ENCODE measurements at regions not wholly inside any gene's neighbourhood (a gene's known extent, or its start where the extent isn't known, plus 50 kb on each side); places are given as distances from the start of the nearest gene placed in this dataset.

DNA sequence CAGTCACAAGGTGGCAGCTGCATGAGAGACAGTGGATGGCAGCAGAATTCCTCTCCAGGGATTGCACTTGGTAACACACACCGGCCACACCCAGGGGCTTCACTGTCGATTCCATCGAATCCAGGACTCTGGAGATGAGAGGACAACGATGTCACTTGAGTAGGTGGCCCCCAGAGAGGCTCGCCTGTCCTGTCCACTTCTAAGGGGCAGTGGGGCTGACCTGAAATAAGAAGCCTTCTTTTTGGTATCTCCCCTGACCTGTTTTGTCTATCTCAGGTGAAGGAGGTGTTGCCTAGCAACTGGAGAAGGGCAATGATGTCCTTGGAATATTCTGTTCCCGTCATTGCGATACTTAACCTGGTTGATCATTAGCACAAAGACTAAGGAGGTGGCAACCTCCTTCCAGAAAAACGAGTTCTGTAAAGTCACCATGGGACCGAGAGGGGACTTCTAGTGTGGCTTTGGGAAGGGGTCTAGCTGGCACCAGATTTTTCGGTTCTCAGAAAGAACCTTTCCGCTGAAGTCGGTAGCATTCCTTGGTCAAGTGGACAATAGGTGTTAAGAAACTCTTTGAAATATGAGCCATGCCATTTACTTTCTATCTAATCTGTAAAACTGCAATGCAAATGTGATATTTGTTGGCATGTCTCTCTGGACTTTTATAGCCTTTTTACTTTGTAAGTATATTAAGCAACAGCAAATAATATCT is 85.2 kb upstream of the TMPRSS2 start:
- DNase-seq (ENCODE audit: low spot score): no peak

DNA sequence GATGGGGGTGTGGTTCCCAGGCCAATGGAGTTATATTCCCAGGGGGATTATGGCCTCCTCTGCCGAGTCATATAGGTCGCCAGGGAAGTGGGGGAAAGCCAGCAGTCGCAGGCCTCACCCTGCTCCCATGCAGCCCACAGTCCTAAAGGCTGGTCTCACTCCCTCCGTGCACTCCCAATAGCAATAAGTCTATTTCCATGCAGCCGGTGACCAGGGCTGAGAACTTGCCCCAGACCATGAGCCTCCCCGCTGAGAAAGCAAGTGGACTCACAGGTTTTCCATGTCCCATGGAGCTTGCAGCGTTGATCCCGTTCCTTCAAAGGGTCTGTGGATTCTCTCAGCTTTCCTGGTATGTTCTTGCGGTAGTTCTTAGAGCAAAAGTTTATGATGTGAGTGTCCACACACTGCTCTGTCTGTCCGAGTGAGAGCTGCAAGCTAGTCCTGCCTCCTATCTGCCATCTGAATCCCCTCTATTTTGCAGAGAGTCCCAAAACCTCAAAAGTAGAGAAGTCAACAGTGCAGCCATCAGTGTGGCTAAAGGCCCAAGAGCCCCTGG is 81.7 kb upstream of the TMPRSS2 start:
- no peak for DNase-seq (ENCODE audit: low spot score)

DNA sequence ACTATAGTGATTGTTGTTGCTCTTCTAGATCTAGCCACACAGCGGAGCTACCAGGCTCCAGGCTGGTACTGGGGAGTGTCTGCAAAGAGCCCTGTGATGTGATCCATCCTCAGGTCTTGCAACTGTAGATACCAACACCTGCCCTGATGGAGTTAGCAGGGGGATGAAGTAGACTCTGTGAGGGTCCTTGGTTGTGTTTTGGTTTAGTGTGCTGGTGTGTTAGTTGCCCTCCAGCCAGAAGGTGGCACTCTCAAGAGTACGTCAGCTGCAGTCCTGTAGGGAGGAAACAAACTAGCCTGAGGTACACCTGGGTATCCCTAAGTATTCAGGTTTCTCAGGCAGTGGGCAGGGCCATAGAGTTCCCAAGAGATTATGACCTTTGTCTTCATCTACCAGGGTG is 81.2 kb upstream of the TMPRSS2 start:
- DNase-seq (ENCODE audit: low spot score): no peak

DNA sequence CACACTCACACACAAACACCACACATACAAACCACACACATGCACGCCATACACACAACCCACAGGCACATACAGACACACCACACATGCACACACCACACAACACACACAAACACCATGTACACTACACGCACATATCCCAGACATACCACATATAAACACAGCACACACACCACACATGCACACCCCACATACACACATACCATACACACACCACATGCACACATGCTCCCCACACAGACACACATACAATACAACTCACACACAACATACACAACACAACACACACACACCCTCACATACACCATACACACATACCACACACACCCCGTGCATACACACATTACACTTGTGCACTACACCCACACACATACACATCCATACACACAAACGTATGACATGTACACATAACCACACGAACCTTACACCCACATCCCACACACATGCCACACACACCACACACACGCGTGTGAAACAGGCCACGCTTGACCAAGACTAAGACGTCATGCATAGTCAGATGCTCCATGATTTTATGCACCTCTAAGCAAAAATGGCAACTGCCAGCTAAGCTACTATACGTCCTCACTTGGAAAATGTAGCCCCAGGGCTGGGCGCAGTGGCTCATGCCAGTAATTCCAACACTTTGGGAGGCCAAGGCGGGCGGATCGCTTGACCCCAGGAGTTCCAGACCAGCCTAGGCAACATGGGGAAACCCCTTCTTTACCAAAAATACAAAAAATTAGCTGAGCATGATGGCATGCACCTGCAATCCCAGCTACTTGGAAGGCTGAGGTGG is 77.4 kb upstream of the TMPRSS2 start:
- DNase-seq (ENCODE audit: low spot score): no peak

DNA sequence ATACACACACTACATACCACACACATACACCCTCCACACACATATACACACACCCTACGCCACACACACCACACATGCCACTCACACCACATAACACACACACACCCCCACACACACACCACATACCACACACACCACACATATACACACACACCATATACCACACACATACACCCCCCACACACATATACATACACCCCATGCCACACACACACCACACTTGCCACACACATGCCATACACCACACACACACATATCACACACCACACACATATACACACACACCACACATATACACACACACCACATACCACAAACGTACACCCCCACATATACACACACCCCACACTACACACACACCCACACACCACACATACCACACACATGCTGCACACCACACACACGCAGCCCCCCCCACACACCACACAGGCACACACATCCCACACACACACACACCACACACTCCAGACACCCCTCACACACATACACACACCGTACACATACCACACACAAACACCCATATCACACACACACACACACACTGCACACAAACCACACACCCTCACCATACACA is 76.7 kb upstream of the TMPRSS2 start:
- DNase-seq (ENCODE audit: low spot score): no peak

DNA sequence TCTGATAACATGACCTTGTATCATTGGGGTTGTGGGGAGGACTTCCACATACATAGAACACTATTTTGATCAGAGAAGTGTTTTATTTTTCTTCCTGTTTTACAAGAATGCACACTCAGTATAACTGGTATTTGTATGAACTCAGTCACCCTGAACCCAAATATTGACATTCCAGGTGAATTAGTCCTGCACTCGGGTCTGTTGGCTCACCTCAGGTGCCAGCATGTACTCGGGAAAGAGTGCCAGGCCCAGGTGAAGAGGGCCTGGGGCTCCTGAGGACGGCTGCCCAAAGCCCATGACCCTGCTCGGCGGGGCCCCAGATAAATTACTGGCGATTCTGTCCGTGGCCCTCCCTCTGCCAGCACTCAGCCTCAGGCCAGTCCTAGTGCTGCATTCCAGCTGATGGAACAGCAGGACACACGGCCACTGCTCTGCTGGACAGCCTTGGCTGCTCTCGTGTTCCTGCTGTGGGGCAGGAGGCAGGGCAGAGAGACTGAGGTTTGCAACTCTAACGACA is 75.4 kb upstream of the TMPRSS2 start:
- no peak for DNase-seq (ENCODE audit: low spot score)

DNA sequence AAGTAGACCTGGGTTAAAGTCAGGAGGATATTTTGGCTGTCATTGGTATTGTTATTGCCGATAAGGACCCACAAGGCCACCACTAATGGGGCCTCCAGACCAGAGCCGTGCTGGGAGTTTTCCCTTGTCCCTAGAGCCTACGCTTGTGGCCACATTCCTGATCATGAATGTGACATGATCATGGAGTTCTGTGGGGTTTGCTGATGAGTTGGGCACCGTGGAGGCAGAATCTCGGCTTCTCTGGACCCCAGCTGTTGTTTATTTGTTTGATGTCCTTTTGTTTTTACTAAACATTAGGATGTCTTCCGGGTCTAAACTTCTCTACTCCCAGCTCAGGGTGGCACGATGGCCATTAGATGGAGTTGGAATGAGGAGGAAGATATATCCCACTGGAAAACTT is 74.9 kb upstream of the TMPRSS2 start:
- no peak for DNase-seq (ENCODE audit: low spot score)

DNA sequence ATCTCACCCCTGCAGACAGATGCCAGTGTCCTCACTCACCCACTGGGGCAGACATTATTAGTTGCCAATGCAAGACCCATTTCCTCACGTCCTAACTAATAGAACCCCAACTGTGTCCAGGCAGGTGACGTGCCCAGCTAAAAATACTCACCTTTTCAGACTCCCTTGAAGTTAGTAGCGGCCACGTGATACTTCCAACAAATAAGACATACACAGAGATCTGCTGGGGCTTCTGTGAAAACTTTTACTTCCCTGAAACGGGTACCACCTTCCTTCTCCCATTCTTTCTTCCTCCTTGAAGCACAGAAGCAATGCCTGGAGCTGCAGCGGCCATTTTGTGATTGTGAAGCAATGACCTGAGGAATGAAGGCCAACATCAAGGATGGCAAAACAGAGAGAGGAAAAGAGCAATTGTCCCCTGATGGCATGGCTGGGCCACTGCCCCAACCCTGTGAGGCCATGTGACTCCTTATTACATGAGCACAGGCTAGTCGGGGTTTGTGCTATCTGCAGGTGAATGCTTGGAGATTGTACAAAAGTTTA is 74.4 kb upstream of the TMPRSS2 start:
- no peak for DNase-seq (ENCODE audit: low spot score)

DNA sequence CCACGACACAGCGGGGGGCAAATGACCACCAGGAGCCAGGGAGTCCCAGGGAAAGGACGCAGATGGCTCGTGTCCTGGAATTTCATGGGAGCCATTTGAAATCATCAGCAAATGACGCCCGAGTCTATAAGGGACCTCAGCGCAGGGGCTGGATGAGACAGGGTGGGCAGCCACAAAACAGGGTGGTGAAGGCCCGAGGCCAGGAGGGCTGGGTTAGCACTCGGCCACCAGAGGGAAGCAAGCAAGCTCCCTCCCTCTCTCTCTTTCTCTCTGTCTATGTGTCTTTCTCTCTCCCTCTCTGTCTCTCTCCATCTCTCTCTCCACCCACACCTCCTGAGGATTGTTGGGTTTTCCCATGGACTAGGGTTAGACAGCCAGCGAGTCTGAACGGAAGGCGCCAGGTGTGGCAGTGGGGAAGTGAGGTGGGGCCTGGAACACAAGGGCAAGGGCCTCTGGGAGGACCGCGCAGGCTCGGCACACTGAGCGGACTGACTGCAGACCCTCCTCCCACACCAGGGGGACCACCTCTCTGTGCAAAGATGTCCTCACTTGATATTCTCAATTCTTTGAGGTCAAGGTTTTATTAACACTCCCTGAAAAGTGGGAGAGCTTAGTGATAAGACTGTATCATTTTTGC is 73.8 kb upstream of the TMPRSS2 start:
- no peak for DNase-seq (ENCODE audit: low spot score)

DNA sequence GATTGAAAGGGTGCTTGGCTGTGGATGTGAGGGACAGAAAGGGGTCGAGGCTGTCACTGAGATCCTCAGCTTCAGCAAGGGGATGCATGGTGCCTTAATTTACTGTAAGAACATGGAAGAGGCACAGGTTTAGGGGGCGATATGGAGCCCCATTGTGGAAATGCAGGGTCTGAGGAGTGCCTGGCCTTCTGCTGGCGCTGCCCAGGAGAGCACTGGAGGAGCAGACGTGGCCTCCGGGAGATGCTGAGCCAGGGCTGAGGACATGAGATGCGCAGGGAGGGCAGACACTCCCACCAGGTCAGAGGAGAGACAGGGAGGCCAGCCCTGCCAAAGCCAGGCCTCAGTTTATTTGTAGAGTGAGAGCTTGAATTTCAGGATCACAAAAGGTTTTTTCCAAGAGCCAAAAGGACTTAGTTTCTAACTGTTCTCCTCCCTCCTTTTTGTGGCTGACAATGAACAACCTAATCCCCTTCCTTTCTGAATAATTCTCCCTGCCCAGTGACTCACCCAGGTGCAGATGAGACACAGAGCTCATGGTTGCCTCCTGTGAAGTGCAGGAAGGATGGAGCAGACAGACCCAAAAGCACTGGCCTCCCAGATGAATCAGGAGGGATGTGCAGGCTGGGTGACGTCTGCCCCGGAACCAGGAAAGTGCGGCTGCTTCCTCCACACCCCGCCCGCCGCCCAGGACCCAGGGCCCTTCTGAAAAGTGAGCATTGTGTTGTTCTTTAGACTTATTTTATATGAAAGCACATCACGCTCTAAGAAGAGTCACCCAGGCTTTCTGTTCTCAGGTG is 73.0 kb upstream of the TMPRSS2 start:
- no peak for DNase-seq (ENCODE audit: low spot score)

DNA sequence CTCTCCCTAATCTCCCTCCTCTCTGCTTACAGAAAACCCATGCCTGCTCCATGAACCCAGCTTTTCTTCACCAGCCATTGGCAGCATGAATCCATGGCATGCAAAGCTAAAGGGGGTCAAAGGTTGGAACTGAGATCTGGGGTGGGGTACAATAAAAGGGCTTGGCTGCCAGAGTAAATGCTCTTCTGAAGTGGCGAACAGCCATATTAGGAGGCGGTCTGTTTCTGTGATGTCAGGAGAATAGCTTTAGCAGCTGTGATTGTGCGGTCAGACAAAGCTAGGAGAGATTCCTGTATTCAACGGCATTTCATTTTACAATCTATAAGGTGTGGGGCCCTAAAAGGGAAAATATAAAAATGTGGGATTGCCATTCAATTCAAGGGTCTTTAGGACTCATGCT is 71.7 kb upstream of the TMPRSS2 start:
- no peak for DNase-seq (ENCODE audit: low spot score)

DNA sequence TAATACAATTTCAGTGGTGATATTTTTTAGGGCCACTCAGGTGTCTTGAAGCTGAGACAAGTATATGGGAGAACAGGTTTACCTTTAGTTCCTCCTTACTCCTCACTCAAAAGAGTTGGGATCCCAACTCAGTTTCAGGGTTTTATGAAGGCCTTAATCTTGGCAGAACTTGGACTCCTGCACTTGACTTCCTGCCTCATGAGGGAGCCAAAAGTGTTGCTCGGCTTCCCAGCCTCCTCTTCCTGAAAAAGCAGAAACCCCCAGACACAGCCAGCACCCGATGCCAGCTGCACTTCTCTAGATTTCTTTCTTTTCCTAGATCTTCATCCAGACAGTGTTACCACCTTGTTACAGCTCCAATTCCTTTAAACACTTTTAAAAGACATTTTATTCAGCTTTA is 70.8 kb upstream of the TMPRSS2 start:
- DNase-seq (ENCODE audit: low spot score): no peak

DNA sequence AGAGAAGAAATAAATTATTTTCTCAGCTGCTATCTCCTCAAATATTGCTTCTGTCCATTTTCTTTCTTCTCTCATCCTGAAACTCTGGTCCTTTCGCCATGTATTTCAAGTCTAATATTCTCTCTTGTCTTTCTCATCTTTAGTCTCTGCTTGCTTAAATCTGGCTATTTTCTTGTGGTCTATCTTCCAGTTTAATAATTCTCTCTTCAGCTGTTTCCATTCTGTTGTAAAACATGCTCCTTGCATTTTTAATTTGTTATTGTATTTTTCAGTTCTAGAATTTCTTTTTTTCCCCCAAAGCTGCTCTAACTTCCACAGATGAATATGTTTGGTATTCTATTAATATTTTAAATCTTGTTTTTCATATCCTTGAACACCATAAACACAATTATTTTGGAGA is 70.1 kb upstream of the TMPRSS2 start:
- DNase-seq (ENCODE audit: low spot score): no peak

DNA sequence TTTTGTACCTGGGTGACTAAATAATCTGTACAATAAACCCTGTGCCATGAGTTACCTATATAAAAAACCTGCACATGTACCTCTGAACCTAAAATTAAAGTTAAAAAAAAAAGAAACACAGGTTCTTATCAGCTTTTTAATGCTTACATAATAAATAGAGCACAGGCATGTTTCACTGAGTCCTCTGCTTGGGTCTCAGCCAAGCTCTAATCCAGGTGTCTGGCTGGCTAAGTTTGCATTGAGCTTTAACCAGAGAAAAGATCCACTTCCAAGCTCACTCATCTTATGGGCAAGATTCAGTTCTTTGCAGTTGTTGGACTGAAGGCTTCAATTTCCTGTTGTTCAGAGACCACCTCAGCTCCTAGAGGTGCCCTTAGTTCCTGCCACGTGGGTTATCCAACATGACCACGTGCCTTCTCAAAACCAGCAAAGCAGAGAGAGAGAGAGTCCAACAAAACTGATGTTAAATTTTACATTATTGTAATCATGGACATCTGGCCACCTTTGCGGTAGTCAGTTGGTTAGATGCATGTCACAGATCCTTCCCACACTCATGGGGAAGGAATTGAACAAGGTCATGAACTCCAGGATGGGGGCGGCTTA is 68.2 kb upstream of the TMPRSS2 start:
- no peak for DNase-seq (ENCODE audit: low spot score)

DNA sequence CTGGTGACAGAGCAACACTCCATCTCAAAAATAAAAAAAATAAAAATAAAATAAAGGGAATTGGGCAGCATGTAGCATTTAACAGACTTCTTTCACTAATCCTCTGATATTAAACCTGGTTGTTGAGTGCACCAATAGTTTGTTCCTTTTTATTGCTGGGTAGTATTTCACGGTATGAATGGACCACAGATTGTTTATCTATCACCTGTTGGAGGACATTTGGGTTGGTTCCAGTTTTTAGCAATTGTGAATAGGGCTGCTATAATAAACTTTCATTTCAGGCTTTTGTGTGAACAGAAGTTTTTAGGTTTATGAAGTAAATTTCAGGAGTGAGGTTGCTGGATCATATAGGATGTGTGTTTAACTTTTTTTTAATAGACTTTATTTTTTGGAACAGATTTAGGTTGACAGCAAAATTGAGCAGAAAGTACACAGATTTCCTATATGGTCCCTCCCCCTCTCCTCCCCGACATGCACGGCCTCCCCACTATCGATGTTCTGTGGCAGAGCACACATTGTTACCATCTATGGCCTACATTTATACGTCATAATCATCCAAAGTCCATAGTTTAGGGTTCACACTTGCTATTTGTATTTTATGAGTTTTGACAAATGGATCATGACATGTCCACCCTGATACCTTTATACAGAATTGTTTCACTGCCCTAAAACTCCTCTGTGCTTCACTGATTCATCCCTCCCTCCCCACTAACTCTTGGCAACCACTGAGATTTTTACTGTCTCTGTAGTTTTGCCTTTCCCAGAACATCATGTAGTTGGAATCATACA is 66.1 kb upstream of the TMPRSS2 start:
- DNase-seq (ENCODE audit: low spot score): no peak

DNA sequence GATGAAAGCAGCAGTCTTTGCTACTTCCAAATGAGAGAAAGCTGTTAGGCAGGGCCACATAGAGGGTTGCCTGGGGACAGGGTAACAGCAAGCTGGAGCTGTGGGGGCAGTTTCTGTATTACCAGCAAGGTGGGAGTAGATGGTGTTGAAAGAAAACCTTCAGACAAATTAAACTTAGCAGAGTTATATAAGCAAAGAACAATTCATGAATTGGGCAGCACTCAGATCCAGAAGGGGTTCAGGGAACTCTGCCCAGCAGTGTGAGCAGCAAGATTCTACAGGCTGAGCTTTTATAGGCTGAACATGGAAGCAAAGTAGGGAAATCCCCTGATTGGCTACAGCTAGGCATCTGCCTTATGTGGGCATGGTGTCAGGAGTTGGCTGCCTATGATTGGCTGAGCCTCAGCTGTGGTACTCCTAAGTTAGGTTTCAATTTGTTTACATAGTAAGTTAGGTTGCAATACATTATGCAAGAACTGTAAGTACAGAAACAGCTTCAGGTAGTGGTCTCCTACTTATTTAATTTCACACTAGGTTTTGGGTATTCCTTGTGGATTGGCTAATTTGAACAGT is 64.1 kb upstream of the TMPRSS2 start:
- no peak for DNase-seq (ENCODE audit: low spot score)

DNA sequence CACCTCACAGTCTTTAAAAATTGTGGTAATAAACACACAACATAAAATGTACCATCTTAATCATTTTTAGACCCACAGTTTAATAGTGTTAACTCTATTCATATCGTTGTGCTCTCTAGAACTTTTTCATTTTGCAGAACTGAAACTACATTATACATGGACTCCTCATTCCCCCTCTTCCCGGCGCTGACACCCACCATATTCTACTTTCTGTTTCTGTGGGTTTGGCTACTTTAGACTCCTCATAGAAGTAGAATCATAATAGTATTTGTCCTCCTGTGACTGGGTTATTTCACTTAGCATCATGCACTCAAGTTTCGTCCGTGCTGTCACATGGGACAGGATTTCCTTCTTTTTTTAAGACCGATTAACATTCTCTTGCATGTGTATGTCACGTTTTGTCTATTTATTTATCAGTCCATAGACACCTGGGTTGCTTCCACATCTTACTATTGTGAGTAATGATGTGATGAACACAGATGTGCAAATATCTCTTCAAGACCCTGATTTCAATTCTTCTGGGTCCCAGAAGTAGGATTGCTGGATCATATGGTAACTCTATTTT is 62.9 kb upstream of the TMPRSS2 start:
- no peak for DNase-seq (ENCODE audit: low spot score)

DNA sequence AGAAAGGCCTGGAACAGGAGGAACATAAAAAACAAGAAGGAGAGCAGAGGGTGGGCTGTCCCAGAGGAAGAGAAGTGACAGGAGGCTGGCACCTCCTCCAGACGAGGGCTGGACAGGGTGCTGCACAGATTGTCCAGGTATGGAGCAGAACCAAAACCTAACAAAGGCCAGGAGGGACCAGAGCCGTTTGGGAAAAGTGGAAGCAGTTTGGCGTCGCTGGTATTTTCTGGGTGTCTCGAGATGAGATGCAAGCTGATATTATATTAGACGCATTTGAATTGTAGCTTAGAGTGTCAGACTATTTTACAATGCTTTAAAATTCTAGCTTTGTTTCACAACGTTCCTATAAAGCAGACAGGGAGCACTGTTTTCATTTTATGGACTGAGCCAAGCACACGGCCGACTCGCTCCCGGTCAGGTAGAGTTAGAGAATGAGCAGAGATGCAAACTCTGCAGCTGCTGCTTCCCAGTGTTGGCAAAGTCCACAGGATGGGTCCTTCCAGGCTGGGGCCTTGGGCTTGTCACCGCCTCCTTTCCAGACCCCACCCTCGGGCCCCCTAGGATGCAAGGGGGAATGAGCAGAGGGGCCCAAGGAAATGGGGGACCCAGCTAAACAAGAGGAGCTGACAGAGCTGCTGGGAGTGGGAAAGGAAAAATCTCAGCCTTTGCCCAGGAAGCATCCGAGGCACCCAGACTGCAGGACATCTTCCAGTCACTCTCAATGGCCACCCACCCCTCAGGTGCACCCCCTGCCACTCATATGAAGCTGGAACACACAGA is 60.8 kb upstream of the TMPRSS2 start:
- no peak for DNase-seq (ENCODE audit: low spot score)

All from globus pallidus (tissue), 1 donor.